Caco-2 (cell line): ENCODE measurements at regions not wholly inside any gene's neighbourhood (a gene's known extent, or its start where the extent isn't known, plus 50 kb on each side); places are given as distances from the start of the nearest gene placed in this dataset. TPM values are rescaled to one million over a fixed set of nuclear protein-coding genes. Genes with fewer than 3 reads are reported as not detected.
"Not testable (repeated sequence)": the region's sequence is repeated elsewhere in the genome, so short reads cannot be mapped to it uniquely, and the experiment has no call there.

ENCODE experiments used
- BruUV-seq: library from RNA; stranded (reverse); fragments of 400-500 nt; replicated peaks from 2 replicates; lab custom pipeline; 2021; lab: Mats Ljungman, UMichigan
- CTCF ChIA-PET: fragments of 300-600 bp; sonication (Branson Sonifier 250); formaldehyde crosslinking; loops from one replicate; lab custom pipeline; 2022; ENCODE audit warnings: antibody characterized with exemption; lab: Charles Lee
- POLR2A ChIA-PET: fragments of 300-600 bp; sonication (Branson Sonifier 250); formaldehyde crosslinking; loops from one replicate; lab custom pipeline; 2022; ENCODE audit warnings: antibody characterized with exemption; lab: Charles Lee
- DNase-seq, 2 experiments: peaks; one replicate each; pipeline versions ENCODE4 v3.0.0 to v3.0.0-alpha.2; 2020 to 2022
- H3K27me3 ChIP-seq: replicated peaks from 2 replicates; pipeline ENCODE4 v1.6.0; 2011; ENCODE audit warnings: low read length; ENCODE audit not compliant: control insufficient read depth, insufficient read depth
- H3K36me3 ChIP-seq: 2 replicates; pipeline ENCODE4 v1.5.1; 2011; ENCODE audit warnings: low read length; ENCODE audit not compliant: control insufficient read depth, insufficient read depth
- H3K4me1 ChIP-seq: fragments of 250-450 bp; sonication (Bioruptor Pico); 2 replicates; pipeline ENCODE4 v1.5.1; 2020; ENCODE audit warnings: mild to moderate bottlenecking
- H3K4me3 ChIP-seq: 2 replicates; pipeline ENCODE4 v1.5.1; 2011; ENCODE audit warnings: low read depth, mild to moderate bottlenecking, control low read depth, low read length
- H3K9me3 ChIP-seq: fragments of 250-450 bp; sonication (Bioruptor Pico); 2 replicates; pipeline ENCODE4 v1.5.1; 2020; ENCODE audit warnings: mild to moderate bottlenecking, moderate library complexity
- H3K27ac Mint-ChIP-seq: one replicate; pipeline ENCODE4 v1.8.0; 2022; ENCODE audit warnings: mixed read lengths; ENCODE audit not compliant: unreplicated experiment
- H3K27me3 Mint-ChIP-seq: one replicate; pipeline ENCODE4 v1.8.0; 2022; ENCODE audit warnings: mixed read lengths; ENCODE audit not compliant: insufficient read depth, unreplicated experiment
- H3K36me3 Mint-ChIP-seq: one replicate; pipeline ENCODE4 v1.8.0; 2022; ENCODE audit warnings: mild to moderate bottlenecking, mixed read lengths; ENCODE audit not compliant: insufficient read depth, unreplicated experiment
- H3K4me1 Mint-ChIP-seq: one replicate; pipeline ENCODE4 v1.8.0; 2022; ENCODE audit warnings: low read depth, mixed read lengths; ENCODE audit not compliant: unreplicated experiment
- H3K4me3 Mint-ChIP-seq: one replicate; pipeline ENCODE4 v1.8.0; 2022; ENCODE audit warnings: mild to moderate bottlenecking, moderate library complexity, mixed read lengths; ENCODE audit not compliant: unreplicated experiment
- H3K9me3 Mint-ChIP-seq: one replicate; pipeline ENCODE4 v1.8.0; 2022; ENCODE audit warnings: mixed read lengths; ENCODE audit not compliant: unreplicated experiment
- CTCF ChIP-seq, 2 experiments: fragments of 200-600 bp in 1 of 2; IDR thresholded peaks; 1 replicate in 1 of 2; 2 replicates in 1 of 2; pipeline versions ENCODE4 v1.5.1 to v1.8.0; 2011 to 2022; ENCODE audit warnings: antibody characterized with exemption in 1 of 2, control low read depth in 1 of 2, inconsistent platforms in 1 of 2, low read depth in 1 of 2, low read length in 1 of 2, mild to moderate bottlenecking in 1 of 2, moderate library complexity in 1 of 2; ENCODE audit not compliant: insufficient read depth in 1 of 2, severe bottlenecking in 1 of 2, unreplicated experiment in 1 of 2
- intact Hi-C: fragments of 100-400 bp; cut with micrococcal nuclease; formaldehyde crosslinking; loops from one replicate; pipeline ENCODE4 v1.10.0; 2022; ENCODE audit not compliant: unreplicated experiment
- microRNA-seq: library from miRNA; unstranded; fragments of <30 nt; microRNA quantifications from one replicate; pipeline ENCODE4 v1.2.0, GENCODE V29; 2022

- peaks cover 14% of the 10 kb centered on the region for H3K9me3 Mint-ChIP-seq
- H3K4me3 ChIP-seq, BruUV-seq, H3K4me1 Mint-ChIP-seq, H3K4me3 Mint-ChIP-seq, H3K27me3 ChIP-seq, DNase-seq, POLR2A ChIA-PET, H3K4me1 ChIP-seq, H3K27ac Mint-ChIP-seq, H3K9me3 ChIP-seq, intact Hi-C loops, H3K27me3 Mint-ChIP-seq, H3K36me3 ChIP-seq, CTCF ChIA-PET, H3K36me3 Mint-ChIP-seq: not testable (repeated sequence)
Observed at GRCh38 chr3:75607996-75608395, 56.1 kb upstream of the FRG2C start.

- intact Hi-C loops, H3K27me3 ChIP-seq, H3K4me3 ChIP-seq, H3K27me3 Mint-ChIP-seq, POLR2A ChIA-PET, BruUV-seq, H3K9me3 ChIP-seq, H3K36me3 ChIP-seq, H3K36me3 Mint-ChIP-seq, H3K4me1 Mint-ChIP-seq, H3K27ac Mint-ChIP-seq, H3K4me3 Mint-ChIP-seq, CTCF ChIA-PET, H3K4me1 ChIP-seq, DNase-seq: not testable (repeated sequence)
- peaks cover 14% of the 10 kb centered on the region for H3K9me3 Mint-ChIP-seq
Observed at GRCh38 chr3:75609598-75609997, 54.5 kb upstream of the FRG2C start.

GRCh38 chr3:75610773-75611172 is 53.4 kb upstream of the FRG2C start:
- CTCF ChIA-PET: no interaction called here
- Histone ChIP-seq H3K4me1 (no peaks in the 10 kb centered on the region), H3K27me3 (no peaks in the 10 kb centered on the region), H3K4me3 (no peak overlapping the region), H3K9me3 (no peaks in the 10 kb centered on the region), H3K36me3 (no peaks in the 10 kb centered on the region)
- H3K9me3 Mint-ChIP-seq: peaks cover 14% of the 10 kb centered on the region
- H3K4me3 Mint-ChIP-seq: no peak overlapping the region
- H3K27me3 Mint-ChIP-seq: no peaks in the 10 kb centered on the region
- intact Hi-C loops: no loop called here
- no peak for TF ChIP-seq CTCF (IDR thresholded peaks at IDR 0.05; ENCODE audit: insufficient read depth in 1 of 2, low read depth in 1 of 2, low read length in 1 of 2, severe bottlenecking in 1 of 2, unreplicated experiment in 1 of 2)
- peaks cover 3% of the 10 kb centered on the region for H3K36me3 Mint-ChIP-seq
- POLR2A ChIA-PET: no interaction called here
- no peak overlapping the region for H3K27ac Mint-ChIP-seq
- no peaks in the 10 kb centered on the region for H3K4me1 Mint-ChIP-seq
- no TSS peak for BruUV-seq
- DNase-seq: no peak

GRCh38 chr3:75611724-75612460 is 52.2 kb upstream of the FRG2C start:
- H3K36me3 Mint-ChIP-seq, POLR2A ChIA-PET, H3K4me1 Mint-ChIP-seq, H3K4me1 ChIP-seq, DNase-seq, H3K4me3 Mint-ChIP-seq, BruUV-seq, H3K27ac Mint-ChIP-seq, H3K27me3 Mint-ChIP-seq, H3K4me3 ChIP-seq, intact Hi-C loops, H3K9me3 ChIP-seq, H3K36me3 ChIP-seq, H3K27me3 ChIP-seq, CTCF ChIA-PET: not testable (repeated sequence)
- peaks cover 14% of the 10 kb centered on the region for H3K9me3 Mint-ChIP-seq

Small RNAs in the stretch of these regions (microRNA-seq; reads per million reads assigned to microRNA genes)
- gene MIR4444-2: not detected
